ENCODE measurements at regions not wholly inside any gene's neighbourhood (a gene's known extent, or its start where the extent isn't known, plus 50 kb on each side); places are given as distances from the start of the nearest gene placed in this dataset.

- TF ChIP-seq, protein P1, sequence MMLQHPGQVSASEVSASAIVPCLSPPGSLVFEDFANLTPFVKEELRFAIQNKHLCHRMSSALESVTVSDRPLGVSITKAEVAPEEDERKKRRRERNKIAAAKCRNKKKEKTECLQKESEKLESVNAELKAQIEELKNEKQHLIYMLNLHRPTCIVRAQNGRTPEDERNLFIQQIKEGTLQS (IDR thresholded peaks at IDR 0.05) = no peak
- TF ChIP-seq, protein P2, sequence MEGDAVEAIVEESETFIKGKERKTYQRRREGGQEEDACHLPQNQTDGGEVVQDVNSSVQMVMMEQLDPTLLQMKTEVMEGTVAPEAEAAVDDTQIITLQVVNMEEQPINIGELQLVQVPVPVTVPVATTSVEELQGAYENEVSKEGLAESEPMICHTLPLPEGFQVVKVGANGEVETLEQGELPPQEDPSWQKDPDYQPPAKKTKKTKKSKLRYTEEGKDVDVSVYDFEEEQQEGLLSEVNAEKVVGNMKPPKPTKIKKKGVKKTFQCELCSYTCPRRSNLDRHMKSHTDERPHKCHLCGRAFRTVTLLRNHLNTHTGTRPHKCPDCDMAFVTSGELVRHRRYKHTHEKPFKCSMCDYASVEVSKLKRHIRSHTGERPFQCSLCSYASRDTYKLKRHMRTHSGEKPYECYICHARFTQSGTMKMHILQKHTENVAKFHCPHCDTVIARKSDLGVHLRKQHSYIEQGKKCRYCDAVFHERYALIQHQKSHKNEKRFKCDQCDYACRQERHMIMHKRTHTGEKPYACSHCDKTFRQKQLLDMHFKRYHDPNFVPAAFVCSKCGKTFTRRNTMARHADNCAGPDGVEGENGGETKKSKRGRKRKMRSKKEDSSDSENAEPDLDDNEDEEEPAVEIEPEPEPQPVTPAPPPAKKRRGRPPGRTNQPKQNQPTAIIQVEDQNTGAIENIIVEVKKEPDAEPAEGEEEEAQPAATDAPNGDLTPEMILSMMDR (IDR thresholded peaks at IDR 0.05; ENCODE audit: low read depth, low read length, missing input control) = no peak
- TF ChIP-seq JUND (IDR thresholded peaks at IDR 0.05) = no peak
Observed at GRCh38 chr2:142756430-142756829, 121.0 kb upstream of the KYNU start.
